ENCODE measurements at regions not wholly inside any gene's neighbourhood (a gene's known extent, or its start where the extent isn't known, plus 50 kb on each side); places are given as distances from the start of the nearest gene placed in this dataset.

DNA sequence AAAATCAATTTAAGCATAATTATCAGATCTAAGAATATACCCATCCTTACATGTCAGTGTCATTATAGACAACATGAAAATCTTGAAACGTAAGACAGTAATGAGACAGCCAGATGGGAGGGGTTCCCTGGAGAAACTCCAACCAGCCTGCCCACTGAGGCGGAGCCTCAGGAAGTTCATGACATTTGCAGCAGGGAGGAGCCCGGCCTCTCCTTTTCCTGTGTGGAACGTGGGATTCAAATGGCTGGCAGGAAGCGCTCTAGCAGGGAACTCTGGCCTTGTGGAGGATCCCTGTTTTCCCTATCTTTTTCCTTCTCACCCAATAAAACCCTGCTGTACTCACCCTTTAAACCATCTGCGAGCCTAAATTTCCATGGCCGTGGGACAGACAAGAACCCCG is 176.6 kb upstream of the KCNN2 start:
- in situ Hi-C loops (cut with HindIII; ENCODE audit: low pct_unique_long_range_greater_than_20kb, low sequenced_read_pairs): no loop called here
- intact Hi-C loops (cut with micrococcal nuclease; ENCODE audit: unreplicated experiment): no loop called here
- no peaks in the 10 kb centered on the region for H3K36me3 ChIP-seq (ENCODE audit: control insufficient read depth, insufficient read depth, low read length)
- no peak overlapping the region for H3K27ac ChIP-seq (ENCODE audit: low read length)
- ATAC-seq: no peak
- no peaks in the 10 kb centered on the region for H3K27me3 ChIP-seq (ENCODE audit: control insufficient read depth, insufficient read depth, low read length)
- TF ChIP-seq TCF7L2 (IDR thresholded peaks at IDR 0.05; ENCODE audit: low read depth, low read length): no peak
- TF ChIP-seq, protein P1, sequence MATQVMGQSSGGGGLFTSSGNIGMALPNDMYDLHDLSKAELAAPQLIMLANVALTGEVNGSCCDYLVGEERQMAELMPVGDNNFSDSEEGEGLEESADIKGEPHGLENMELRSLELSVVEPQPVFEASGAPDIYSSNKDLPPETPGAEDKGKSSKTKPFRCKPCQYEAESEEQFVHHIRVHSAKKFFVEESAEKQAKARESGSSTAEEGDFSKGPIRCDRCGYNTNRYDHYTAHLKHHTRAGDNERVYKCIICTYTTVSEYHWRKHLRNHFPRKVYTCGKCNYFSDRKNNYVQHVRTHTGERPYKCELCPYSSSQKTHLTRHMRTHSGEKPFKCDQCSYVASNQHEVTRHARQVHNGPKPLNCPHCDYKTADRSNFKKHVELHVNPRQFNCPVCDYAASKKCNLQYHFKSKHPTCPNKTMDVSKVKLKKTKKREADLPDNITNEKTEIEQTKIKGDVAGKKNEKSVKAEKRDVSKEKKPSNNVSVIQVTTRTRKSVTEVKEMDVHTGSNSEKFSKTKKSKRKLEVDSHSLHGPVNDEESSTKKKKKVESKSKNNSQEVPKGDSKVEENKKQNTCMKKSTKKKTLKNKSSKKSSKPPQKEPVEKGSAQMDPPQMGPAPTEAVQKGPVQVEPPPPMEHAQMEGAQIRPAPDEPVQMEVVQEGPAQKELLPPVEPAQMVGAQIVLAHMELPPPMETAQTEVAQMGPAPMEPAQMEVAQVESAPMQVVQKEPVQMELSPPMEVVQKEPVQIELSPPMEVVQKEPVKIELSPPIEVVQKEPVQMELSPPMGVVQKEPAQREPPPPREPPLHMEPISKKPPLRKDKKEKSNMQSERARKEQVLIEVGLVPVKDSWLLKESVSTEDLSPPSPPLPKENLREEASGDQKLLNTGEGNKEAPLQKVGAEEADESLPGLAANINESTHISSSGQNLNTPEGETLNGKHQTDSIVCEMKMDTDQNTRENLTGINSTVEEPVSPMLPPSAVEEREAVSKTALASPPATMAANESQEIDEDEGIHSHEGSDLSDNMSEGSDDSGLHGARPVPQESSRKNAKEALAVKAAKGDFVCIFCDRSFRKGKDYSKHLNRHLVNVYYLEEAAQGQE (IDR thresholded peaks at IDR 0.05; ENCODE audit: insufficient read depth in 1 of 2, low read depth in 2 of 2, low read length in 1 of 2): no peak
- no peak for TF ChIP-seq SIN3A (IDR thresholded peaks at IDR 0.05; ENCODE audit: borderline replicate concordance, insufficient read depth, low read depth, low read length)
- TF ChIP-seq, protein P2, sequence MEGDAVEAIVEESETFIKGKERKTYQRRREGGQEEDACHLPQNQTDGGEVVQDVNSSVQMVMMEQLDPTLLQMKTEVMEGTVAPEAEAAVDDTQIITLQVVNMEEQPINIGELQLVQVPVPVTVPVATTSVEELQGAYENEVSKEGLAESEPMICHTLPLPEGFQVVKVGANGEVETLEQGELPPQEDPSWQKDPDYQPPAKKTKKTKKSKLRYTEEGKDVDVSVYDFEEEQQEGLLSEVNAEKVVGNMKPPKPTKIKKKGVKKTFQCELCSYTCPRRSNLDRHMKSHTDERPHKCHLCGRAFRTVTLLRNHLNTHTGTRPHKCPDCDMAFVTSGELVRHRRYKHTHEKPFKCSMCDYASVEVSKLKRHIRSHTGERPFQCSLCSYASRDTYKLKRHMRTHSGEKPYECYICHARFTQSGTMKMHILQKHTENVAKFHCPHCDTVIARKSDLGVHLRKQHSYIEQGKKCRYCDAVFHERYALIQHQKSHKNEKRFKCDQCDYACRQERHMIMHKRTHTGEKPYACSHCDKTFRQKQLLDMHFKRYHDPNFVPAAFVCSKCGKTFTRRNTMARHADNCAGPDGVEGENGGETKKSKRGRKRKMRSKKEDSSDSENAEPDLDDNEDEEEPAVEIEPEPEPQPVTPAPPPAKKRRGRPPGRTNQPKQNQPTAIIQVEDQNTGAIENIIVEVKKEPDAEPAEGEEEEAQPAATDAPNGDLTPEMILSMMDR (IDR thresholded peaks at IDR 0.05): no peak
- TF ChIP-seq POLR2AphosphoS5 (IDR thresholded peaks at IDR 0.05; ENCODE audit: low read depth, low read length): no peak
- CTCF ChIA-PET: no interaction called here
- BruUV-seq (replicated peaks): no TSS peak
- POLR2A ChIA-PET: no interaction called here
- 0 out of 2 replicates have a peak, but pooled peaks cover 7% of the 10 kb centered on the region for H3K9me3 ChIP-seq (ENCODE audit: control insufficient read depth, insufficient read depth, low read depth, low read length)
- H3K4me3 ChIP-seq (ENCODE audit: low read depth in 2 of 2, low read length in 2 of 2): no peak overlapping the region
- H3K4me1 ChIP-seq (ENCODE audit: control insufficient read depth, insufficient read depth, low read length): no peaks in the 10 kb centered on the region
- no peak for DNase-seq (ENCODE audit: low read depth, low spot score)

DNA sequence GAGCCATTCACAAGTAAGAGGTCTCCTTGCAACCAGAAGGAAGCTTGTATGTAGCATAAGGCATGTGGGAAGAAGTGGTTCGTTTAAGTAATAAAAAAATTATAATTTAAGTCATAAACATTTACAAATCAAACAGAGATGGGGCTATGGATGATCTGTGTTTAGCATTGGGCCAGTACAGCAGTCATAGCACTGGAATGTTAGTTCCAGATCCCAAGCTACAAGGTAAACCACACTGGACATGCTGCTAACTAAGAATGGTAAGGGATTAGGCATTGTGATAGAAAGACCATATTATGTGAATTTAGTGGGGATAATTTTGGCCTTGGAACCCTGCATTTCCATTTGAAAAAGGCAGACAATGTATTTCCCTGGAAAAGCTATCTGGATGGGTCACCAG is 170.4 kb upstream of the KCNN2 start:
- no peaks in the 10 kb centered on the region; the same call in 1 of the 2 replicates for H3K27me3 ChIP-seq (ENCODE audit: control insufficient read depth, insufficient read depth, low read length)
- CTCF ChIA-PET: no interaction called here
- intact Hi-C loops (cut with micrococcal nuclease; ENCODE audit: unreplicated experiment) (no loop called here), in situ Hi-C loops (cut with HindIII; ENCODE audit: low pct_unique_long_range_greater_than_20kb, low sequenced_read_pairs) (no loop called here)
- H3K36me3 ChIP-seq (ENCODE audit: control insufficient read depth, insufficient read depth, low read length): no peaks in the 10 kb centered on the region
- H3K4me3 ChIP-seq (ENCODE audit: low read depth in 2 of 2, low read length in 2 of 2): no peak overlapping the region
- H3K9me3 ChIP-seq (ENCODE audit: control insufficient read depth, insufficient read depth, low read depth, low read length): no peaks in the 10 kb centered on the region
- BruUV-seq (replicated peaks): no TSS peak
- H3K27ac ChIP-seq (ENCODE audit: low read length): no peak overlapping the region
- ATAC-seq (no peak), DNase-seq (ENCODE audit: low read depth, low spot score) (no peak)
- no peaks in the 10 kb centered on the region for H3K4me1 ChIP-seq (ENCODE audit: control insufficient read depth, insufficient read depth, low read length)
- POLR2A ChIA-PET: no interaction called here
- TF ChIP-seq TCF7L2 (IDR thresholded peaks at IDR 0.05; ENCODE audit: low read depth, low read length) (no peak), POLR2AphosphoS5 (IDR thresholded peaks at IDR 0.05; ENCODE audit: low read depth, low read length) (no peak), SIN3A (IDR thresholded peaks at IDR 0.05; ENCODE audit: borderline replicate concordance, insufficient read depth, low read depth, low read length) (no peak)
- TF ChIP-seq, protein P2 (IDR thresholded peaks at IDR 0.05): no peak
- TF ChIP-seq, protein P1 (IDR thresholded peaks at IDR 0.05; ENCODE audit: insufficient read depth in 1 of 2, low read depth in 2 of 2, low read length in 1 of 2): no peak

Measured in Panc1 (cell line).